ACHN (cell line): ENCODE measurements at regions not wholly inside any gene's neighbourhood (a gene's known extent, or its start where the extent isn't known, plus 50 kb on each side); places are given as distances from the start of the nearest gene placed in this dataset.
"Not testable (repeated sequence)": the region's sequence is repeated elsewhere in the genome, so short reads cannot be mapped to it uniquely, and the experiment has no call there.

Experiments used
- DNase-seq: peaks from one replicate; pipeline ENCODE4 v3.0.0-alpha.2; 2015
- in situ Hi-C: cut with HindIII; loops from 2 replicates; pipeline ENCODE4 v1.10.0; 2017; ENCODE audit warnings: low sequenced_read_pairs, low pct_ligation_motif_present, low pct_unique_long_range_greater_than_20kb

DNA sequence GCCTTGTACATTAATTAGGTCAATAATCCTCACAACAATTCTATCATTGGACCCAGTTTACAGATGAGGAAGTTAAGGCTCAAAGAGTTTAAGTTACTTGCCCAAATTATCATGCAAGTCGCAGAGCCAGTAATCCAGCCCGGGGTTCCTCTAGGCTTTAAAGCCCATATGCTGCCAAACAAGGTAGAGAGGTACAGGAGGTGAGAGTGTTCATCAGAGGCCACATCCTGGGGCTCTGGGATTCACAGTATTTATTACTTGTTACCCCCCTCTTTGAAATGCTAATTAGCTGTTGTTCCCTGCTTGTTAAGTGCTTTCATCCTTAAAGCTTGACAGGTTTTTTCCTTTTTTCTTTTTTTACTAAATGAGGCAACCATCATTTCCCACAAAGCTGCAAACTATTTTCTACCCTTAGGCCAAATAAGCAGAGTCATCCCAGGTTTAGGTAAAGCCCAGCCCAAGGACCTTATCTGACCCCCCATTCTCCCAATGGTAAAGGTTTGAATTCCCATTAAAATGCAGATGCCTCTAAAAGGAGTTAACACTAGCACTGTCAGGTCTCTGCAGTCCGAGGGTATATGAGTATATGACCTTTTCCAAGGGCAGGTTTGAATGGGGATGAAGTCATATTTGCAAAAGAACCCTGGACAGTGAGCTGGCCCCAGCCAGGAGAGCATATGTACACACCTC, 150.3 kb downstream of the SOX3 start:
- in situ Hi-C loops: no loop called here
- DNase-seq: no peak

DNA sequence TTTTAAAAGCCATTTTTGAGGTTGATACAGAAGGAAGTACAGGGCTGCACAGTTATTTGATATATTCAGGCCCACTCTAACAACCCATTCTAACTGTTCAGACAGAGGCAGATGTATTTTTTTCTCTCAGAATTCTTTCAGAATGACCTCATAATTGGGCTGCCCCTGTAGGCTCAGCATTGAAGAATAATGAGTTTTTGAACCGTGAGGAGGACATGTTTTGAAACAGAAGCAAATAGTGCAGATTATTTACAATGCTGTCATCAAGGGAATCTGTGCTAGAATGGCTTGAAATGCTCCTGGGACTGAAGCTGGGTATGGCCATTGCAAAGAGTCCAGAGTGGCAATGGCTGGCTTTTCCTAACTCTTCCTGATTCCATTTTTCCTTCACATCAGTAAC, 158.1 kb downstream of the SOX3 start:
- in situ Hi-C loops: no loop called here
- no peak for DNase-seq

DNA sequence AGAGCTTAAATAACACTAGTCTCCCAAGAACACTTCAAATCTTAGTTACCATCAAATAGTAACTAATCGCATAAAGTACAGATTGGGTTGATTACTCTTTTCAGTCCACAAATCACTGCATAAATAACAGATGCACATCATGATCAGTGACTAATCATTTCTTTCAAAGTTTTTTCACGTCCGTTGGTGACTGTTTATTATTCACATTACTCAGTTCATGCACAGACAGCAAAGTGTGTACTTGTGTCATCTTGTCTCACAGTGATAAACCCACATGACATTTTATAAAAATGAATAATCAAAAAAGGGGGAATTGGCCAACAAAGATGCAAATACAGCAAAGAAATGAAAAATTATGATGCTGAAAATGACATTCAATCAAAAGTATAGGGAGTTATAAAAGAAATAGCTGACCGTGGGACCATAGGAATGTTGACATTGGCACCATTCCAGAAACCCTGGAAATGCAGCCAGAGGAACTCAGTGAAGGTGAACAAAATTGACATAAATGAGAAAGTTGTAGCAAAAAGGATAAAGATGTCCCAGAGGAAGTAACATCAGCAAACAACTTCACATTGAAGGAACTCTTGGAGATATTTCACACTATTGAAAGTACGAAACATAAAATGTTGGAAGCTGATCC, 161.5 kb downstream of the SOX3 start:
- no peak for DNase-seq
- in situ Hi-C loops: no loop called here

DNA sequence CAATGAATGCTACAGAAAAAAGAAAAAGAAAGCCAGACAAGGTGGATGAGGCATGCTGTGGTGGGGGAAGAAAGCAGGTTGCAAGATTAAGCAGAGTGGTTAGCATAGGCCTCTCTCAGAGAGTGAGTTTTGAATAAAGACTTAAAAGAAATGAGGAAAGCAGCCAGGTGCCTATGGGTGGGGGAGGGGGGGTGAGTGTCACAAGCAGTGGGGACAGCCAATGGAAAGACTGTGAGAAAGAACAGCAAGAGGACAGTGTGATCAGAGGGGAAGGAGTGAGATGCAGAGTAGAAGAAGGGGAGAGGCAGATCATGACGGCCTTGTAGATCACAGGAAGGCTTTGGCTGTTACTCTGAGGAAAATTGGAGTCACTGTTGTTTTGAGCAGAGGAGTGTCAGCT, 162.5 kb downstream of the SOX3 start:
- no peak for DNase-seq
- in situ Hi-C loops: no loop called here

DNA sequence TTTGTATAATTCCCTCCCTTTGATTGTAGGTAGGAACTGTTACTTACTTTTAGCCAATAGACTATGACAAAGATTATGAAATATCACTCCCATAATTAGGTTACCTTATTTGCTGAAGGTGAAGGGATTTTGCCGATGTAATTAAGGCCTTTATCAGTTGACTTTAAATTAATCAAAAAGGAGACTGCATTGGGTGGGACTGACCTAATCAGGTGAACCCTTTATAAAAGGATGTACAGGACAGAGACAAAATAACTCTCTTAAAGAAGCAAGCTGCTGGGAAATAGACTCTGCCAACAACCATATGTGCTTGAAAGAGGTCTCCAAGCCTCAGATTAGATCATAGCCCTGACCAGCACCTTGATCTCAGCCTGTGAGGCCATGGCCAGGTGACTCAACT, 167.6 kb downstream of the SOX3 start:
- no peak for DNase-seq
- in situ Hi-C loops: no loop called here

DNA sequence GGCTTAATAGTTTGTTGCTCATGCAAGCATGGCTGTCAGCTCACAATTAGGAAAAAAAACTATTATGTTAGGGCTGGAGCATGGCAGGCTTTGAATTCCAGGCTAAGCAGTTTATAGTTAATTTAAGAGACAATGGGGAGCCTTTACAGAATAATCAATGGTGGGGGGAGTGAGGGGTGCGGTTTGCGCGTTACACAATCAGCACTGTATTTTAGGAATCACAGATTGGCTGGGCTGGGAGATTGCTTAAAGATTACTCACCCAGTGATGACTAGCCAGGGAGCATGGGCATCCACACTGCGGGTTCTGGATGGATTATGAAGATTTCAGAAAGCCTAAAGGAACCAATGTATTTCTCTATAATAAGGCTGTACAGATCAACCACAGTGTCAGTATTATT, 186.6 kb downstream of the SOX3 start:
- no peak for DNase-seq
- in situ Hi-C loops: no loop called here

DNA sequence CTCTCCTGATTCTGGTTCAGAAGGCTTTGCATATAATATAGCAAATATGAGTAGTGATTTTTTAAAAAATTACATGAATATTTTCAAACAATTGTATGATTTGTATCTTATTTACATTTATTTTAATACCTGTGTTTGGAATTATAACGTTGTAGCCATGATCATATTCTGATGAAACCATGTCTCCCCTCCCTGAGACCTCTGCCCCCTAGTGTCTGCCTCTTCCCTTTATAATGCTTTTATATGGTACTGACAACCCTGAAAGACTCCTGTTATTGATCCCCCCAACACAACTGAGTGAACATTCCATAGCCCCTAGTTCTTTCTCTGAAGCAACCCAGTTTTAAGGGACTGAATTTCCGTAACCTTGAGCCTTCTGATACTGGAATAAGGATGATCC, 187.4 kb downstream of the SOX3 start:
- DNase-seq: no peak
- in situ Hi-C loops: no loop called here

DNA sequence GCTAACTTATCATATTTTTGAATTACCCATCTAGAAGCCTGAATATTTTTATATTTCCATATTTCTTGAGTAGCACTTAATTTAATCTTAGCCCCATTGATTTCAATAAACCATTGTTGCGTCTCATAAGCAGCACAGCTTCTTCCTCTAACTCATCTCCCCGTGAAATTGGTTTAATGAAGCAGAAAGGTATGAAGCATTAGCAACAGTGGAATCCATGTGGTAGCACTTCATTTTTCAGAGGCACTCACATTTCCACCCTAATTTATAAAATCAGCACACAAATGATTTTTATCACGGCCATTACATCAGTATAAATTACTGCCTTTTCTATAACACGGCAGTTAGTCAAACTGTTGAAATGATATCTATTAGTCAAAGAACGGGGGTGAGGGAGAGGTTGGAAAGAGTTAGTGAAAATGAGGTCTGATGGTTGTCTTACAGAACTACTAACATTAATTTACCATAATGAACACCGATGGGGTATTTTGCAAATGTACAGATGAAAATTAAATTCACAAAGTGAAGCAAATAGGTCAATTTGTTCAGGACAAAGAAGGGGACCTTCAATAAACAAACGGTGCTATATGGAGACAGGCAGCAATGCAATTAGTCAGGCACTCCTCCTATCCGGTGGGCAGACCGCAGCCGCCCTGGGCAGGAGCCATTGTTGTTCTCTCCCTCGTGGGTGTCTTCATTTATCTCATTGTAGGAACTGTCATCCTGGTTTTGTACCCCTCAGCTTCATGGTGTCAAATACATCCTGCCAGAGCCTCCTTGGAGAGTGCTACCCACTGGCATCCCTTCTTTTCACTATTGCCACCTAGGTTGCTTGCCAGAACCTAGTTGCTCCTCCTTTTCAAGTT, 205.7 kb downstream of the SOX3 start:
- no peak for DNase-seq
- in situ Hi-C loops: no loop called here

DNA sequence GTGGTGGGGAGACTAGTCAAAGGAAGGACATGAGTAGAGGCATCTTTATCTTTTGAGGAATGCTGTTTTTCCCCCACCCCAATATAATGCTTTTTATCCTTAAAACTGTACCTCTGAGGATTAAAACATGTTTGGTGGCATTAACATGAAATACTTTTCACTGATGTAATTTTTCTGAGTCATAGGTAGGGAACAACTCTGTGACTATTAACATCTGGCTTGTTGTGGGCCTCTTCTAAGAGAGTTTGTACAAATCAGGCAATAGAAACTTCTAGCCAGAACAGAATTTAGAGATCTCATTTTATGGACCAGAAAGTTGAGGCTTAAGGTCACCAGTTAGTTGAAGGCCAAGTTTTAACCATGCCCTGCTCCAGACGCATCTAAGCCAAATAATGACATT, 207.6 kb downstream of the SOX3 start:
- in situ Hi-C loops: no loop called here
- DNase-seq: no peak

DNA sequence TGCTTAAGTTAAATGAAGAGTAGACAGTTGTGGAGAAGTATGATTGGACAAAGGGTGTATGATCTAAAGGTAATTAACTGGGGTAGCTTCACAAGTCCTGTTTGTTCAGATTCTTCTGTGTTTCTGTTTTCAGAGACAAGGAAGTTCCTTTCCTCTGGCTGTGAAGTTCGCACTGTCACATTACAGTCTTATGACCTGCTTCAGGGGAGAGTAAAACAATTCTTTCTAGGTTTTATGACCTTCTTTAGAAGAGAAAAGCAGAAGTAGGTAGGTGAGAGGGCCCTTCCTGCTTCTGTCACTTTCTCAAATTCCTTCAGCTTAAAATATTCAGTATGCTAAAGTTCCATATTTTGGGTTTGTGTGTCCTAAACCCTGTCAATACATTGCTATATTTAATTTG, 211.9 kb downstream of the SOX3 start:
- no peak for DNase-seq
- in situ Hi-C loops: no loop called here

DNA sequence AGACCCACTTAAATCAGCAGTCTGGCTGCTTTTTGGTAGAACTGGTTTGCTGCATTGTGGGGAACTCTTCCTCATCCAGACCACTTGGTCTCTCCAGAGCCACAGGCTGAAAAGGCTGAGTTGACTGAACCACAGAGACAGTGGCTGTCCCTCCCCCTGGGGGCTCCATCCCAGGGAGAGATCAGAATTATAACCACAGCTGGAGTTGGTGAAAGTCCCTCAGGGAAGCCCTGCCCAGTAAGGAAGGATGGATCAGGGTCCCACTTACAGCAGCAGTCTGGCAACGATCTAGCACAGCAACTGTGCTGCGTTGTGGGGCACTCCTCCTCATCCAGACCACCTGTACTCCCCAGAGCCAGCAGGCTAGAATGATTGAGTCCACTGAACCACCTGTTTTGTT, 212.7 kb downstream of the SOX3 start:
- in situ Hi-C loops: no loop called here
- no peak for DNase-seq

DNA sequence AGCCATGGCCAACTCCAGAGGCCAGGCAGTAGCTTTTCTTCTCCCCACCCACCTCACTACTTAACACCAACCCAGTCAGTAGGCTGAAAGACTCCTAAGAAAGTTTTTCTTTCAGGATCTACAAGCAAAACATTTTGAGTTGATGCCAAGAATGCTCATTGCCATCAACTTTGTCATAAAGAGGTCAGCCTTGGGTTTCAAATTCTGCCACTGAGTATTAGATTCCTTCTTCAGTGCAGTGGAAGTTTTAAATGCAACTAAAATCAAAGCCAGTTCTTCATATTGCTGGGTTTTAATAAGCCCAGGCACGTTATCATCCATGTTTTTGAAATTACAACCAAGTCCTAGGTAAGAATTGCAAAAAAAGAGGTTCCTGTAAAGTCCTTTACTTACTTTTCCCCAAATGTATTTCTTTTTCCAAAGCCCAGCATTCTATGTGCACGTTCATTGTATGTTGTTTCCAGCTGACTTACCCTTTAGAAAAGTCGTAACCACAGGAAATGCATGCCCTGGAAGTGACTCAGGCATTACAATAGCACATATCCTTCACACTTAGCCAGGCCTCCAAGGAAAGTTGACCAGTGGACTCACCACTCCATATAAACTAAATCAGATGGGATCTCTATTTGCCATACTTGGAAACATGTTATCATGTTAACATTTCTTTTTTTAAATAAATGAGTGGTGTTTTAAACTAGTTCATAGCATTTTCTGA, 229.9 kb downstream of the SOX3 start:
- in situ Hi-C loops: no loop called here
- DNase-seq: peak; percentile 24

DNA sequence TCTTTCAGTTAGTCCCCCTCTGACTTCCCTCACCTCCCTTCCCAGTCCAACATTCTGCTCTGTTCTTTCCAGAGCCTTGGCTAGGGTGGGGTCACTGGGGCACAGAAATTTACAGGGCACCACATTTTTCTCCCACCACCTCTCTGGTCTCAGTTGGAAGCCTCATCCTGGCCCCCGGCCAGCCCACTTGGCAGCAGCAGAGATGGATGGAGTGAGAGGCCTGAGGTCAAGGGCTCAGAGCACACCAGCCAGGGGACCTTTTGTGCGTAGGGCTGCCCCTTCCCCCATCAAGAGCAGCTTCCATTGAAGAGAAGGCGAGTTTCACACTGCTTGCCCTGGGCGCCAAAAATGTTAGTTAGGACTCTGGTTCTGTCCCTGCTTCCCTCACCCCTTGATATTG, 230.9 kb downstream of the SOX3 start:
- in situ Hi-C loops: no loop called here
- no peak for DNase-seq

DNA sequence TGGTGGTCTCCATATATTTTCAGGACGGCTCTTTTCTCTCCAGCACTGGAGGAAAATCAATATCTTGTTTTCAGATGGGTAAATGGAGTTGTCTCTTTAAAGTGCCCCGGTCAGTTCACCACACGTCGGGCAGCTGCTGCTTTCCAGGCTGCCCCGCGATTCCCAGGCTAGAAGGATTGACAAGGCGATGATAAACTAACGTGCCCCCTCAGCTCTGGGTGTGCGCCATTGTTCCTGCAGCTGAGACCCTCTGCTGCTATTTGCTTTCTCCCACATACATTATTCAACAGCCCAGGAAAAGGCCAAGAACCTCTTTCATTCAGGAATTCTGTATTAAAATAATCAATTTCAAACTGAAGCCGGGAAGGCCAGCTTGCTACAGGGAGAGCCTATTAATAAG, 254.5 kb downstream of the SOX3 start:
- in situ Hi-C loops: no loop called here

DNA sequence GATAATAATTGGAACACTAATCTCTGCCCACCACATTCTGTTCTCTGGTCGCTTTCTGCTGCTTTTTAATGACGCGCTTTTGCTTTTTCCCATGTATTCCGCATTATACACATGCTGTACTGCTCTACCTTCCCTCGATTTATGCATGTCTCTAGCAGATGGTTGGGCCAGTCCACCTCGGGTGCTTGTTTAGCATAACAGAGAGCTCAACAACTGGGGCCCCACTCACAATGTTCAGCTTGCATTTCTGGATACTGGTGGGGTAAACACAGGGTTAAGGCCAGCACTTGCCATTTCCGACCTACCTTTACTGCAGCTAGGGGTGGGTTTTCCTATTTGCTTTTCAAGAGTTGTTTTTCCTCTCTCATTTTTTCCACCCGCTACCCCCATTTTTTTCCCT, 255.8 kb downstream of the SOX3 start:
- no peak for DNase-seq
- in situ Hi-C loops: no loop called here

More for the DNA sequence above, 254.5 kb downstream of the SOX3 start:
- no peak for DNase-seq

DNA sequence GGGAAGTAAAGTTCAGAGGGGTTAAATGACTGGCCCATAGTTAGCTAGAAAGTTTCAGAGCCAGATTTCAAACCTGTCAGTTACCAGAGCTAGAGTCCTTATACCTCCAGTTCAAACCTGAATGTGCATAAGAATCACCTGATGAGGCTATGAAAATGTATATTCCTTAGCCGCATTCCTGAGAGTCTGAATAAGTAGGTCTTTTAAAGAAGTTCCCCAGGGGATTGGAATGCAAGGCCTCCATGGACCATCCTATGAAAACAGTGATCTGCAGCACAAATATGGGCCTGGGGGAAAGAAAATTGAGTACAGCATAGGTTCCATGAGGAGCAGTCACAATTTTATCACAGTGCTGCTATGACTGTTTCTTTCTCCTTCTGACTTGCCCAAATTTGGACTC, 263.9 kb upstream of the CXorf66 start:
- no peak for DNase-seq
- in situ Hi-C loops: no loop called here

DNA sequence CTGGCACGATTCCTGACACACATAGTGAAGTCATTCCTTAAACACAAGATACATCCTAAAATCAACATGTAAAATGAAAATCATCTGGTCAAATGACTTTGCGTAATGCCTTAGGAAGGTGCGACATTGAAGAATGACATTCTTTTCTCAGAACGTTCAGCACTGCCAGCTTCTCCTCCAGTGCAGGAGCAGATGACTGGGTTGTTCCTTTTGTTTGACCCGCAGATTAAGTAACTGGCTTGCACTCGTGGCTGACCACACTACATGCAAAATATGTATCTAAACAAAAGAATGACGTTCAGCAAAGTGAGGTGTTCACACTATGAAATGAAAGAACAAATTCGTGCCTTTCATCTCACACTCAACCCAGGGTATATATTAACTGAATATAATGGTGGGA, 260.7 kb upstream of the CXorf66 start:
- DNase-seq, in situ Hi-C loops: not testable (repeated sequence)

DNA sequence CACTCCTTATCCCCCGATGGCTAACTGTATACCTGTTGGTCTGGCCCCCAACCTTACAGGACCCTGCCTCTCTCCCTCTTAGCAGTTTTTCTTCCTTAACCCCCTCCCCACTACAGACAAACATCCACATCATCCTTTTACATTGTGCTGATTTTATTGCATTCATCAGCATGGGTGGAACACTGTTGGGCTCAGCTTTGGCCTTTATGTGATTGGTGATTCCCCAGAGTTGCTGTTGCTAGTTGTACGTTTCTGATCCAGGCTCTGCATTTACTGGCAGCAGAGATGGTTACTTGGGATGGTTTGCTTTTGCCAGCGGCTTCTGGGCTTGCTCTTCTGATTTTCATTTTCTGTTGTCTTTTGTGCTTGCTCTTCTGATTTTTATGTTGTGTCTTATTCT, 250.6 kb upstream of the CXorf66 start:
- in situ Hi-C loops, DNase-seq: not testable (repeated sequence)

DNA sequence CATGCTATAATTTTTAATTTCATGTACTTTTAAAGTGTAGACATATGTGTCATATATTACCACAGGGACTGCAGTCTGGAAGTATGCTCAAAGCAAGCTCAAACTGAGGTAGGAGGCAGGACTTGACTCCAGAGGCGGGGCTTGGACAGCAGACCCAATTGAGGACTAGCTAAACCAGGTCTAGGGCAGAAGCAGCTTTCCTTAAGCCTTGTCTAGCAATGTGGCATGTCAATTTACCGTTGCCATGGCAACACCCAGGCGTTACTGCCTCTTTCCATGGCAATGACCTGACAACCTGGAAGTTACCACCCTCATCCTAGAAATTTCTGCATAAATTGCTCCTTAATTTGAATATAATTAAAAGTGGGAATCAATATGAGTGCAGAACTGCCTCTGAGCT, 249.2 kb upstream of the CXorf66 start:
- DNase-seq, in situ Hi-C loops: not testable (repeated sequence)
